ENCODE measurements at regions not wholly inside any gene's neighbourhood (a gene's known extent, or its start where the extent isn't known, plus 50 kb on each side); places are given as distances from the start of the nearest gene placed in this dataset.

- H3K27ac ChIP-seq (ENCODE audit: low read length): no peak overlapping the region
- H3K79me2 ChIP-seq (ENCODE audit: low read length): no peaks in the 10 kb centered on the region
- no peaks in the 10 kb centered on the region for H4K20me1 ChIP-seq (ENCODE audit: low read length)
- no peak overlapping the region for H2AFZ ChIP-seq (ENCODE audit: low read length)
- no peak overlapping the region for H3K9ac ChIP-seq (ENCODE audit: low read length)
- H3K9me2 ChIP-seq (replicated peaks; ENCODE audit: low read length): no peaks in the 10 kb centered on the region
- no peak overlapping the region for H3K4me3 ChIP-seq (ENCODE audit: low read length)
- H3K4me2 ChIP-seq (ENCODE audit: low read length): no peak overlapping the region
- H3F3A ChIP-seq (ENCODE audit: low read length, unreplicated experiment): no peaks in the 10 kb centered on the region
- intact Hi-C loops (cut with micrococcal nuclease): no loop called here
- ATAC-seq (no peak), DNase-seq (no peak)
- no peaks in the 10 kb centered on the region for H3K9me3 ChIP-seq (ENCODE audit: low read length)
- ChIA-PET CTCF (no interaction called here), POLR2A (ENCODE audit: unreplicated experiment) (no interaction called here)
- no TSS peak for BruUV-seq (replicated peaks)
- TF ChIP-seq EZH2phosphoT487 (IDR thresholded peaks at IDR 0.05; ENCODE audit: borderline replicate concordance, low read length): no peak
- no peak for TF ChIP-seq CTCF (conservative IDR thresholded peaks at IDR 0.05; ENCODE audit: low read depth, low read length)
- TF ChIP-seq EZH2 (IDR thresholded peaks at IDR 0.05; ENCODE audit: low read length, unreplicated experiment): no peak
- no peaks in the 10 kb centered on the region; the same call in 1 of the 2 replicates for H3K27me3 ChIP-seq (ENCODE audit: low read length)
- no peaks in the 10 kb centered on the region for H3K36me3 ChIP-seq (ENCODE audit: low read depth, low read length)
- H3K4me1 ChIP-seq (ENCODE audit: insufficient read depth, low read length): no peaks in the 10 kb centered on the region
Measured at GRCh38 chr6:71033890-71034289, 77.0 kb upstream of the B3GAT2 start.

DNA sequence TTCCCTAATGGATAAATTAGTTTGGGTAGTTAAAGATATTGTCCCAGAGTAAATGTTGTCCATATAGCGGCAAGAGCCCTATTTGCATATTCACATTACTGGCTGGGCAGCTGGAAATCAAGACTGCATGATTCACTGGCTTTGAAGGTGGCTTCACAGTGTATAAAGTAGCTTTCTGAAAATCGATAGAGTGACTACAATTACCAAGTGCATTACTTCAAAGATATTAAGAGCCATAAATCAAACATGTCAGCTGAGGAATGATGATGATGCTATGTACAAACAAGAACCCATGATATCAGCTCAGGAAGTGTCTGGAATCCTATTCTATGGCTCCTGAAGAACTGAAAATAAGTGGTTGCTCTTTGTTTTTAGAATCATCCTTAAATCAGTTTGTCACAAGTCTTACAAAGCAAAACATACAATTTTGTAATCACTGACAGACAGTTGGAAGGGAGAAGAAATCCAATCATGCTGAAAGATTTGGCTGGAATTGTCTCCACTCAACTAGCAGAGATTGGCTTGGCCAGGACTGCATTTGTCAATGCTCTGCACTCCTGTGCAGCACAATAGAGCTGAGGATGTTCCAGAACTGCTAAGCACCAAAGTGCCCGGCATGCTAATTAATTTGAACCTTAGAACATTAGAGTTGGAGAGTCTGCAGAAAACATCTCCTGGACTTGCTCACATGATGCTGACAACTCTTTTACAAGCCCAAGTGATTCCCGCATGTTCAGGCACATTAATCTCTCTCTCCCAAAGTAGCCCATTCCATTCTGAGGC lies 77.9 kb upstream of the B3GAT2 start:
- H3K36me3 ChIP-seq (ENCODE audit: low read depth, low read length): no peaks in the 10 kb centered on the region
- no peaks in the 10 kb centered on the region for H3K9me3 ChIP-seq (ENCODE audit: low read length)
- ChIA-PET CTCF (no interaction called here), POLR2A (ENCODE audit: unreplicated experiment) (no interaction called here)
- no peaks in the 10 kb centered on the region for H3F3A ChIP-seq (ENCODE audit: low read length, unreplicated experiment)
- ATAC-seq (no peak), DNase-seq (no peak)
- no peak overlapping the region for H2AFZ ChIP-seq (ENCODE audit: low read length)
- H3K27ac ChIP-seq (ENCODE audit: low read length): no peak overlapping the region
- no TSS peak for BruUV-seq (replicated peaks)
- intact Hi-C loops (cut with micrococcal nuclease): no loop called here
- H3K27me3 ChIP-seq (ENCODE audit: low read length): peaks cover under 1% of the 10 kb centered on the region; the same call in 1 of the 2 replicates
- H3K4me2 ChIP-seq (ENCODE audit: low read length): no peak overlapping the region
- H3K9ac ChIP-seq (ENCODE audit: low read length): no peak overlapping the region
- TF ChIP-seq EZH2phosphoT487 (IDR thresholded peaks at IDR 0.05; ENCODE audit: borderline replicate concordance, low read length) (no peak), CTCF (conservative IDR thresholded peaks at IDR 0.05; ENCODE audit: low read depth, low read length) (no peak), EZH2 (IDR thresholded peaks at IDR 0.05; ENCODE audit: low read length, unreplicated experiment) (no peak)
- no peaks in the 10 kb centered on the region for H3K4me1 ChIP-seq (ENCODE audit: insufficient read depth, low read length)
- H3K79me2 ChIP-seq (ENCODE audit: low read length): no peaks in the 10 kb centered on the region
- H3K9me2 ChIP-seq (replicated peaks; ENCODE audit: low read length): no peaks in the 10 kb centered on the region
- H4K20me1 ChIP-seq (ENCODE audit: low read length): no peaks in the 10 kb centered on the region
- no peak overlapping the region for H3K4me3 ChIP-seq (ENCODE audit: low read length)

DNA sequence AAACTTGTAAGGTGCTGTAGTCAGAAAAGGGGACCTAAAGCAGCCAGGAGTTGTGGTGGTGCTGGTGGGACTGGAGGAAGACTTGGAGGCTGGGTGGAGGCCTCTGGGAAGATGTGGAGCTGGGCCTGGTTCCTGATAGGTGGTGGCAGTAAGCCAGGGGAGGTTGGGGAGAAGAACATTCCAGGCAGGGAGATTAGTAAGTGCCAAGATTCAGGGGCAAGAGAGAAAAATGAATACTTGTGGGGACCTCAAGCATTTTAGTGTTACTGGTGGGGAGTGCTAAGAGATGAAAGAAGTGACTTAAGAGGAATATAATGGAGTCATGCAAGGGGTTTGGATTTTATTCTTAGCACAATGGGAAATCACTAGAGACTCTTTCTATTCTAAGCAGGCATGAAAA lies 79.0 kb upstream of the B3GAT2 start:
- TF ChIP-seq EZH2phosphoT487 (IDR thresholded peaks at IDR 0.05; ENCODE audit: borderline replicate concordance, low read length) (no peak), CTCF (conservative IDR thresholded peaks at IDR 0.05; ENCODE audit: low read depth, low read length) (no peak), EZH2 (IDR thresholded peaks at IDR 0.05; ENCODE audit: low read length, unreplicated experiment) (no peak)
- H3K4me3 ChIP-seq (ENCODE audit: low read length): no peak overlapping the region
- H3K9ac ChIP-seq (ENCODE audit: low read length): no peak overlapping the region
- H3K27me3 ChIP-seq (ENCODE audit: low read length): peaks cover 5% of the 10 kb centered on the region; the same call in 1 of the 2 replicates
- no peak overlapping the region for H3K27ac ChIP-seq (ENCODE audit: low read length)
- no peak for DNase-seq
- H4K20me1 ChIP-seq (ENCODE audit: low read length): no peaks in the 10 kb centered on the region
- H3K4me1 ChIP-seq (ENCODE audit: insufficient read depth, low read length): no peaks in the 10 kb centered on the region
- H2AFZ ChIP-seq (ENCODE audit: low read length): no peak overlapping the region
- no peaks in the 10 kb centered on the region for H3K79me2 ChIP-seq (ENCODE audit: low read length)
- ChIA-PET POLR2A (ENCODE audit: unreplicated experiment) (no interaction called here), CTCF (no interaction called here)
- no peaks in the 10 kb centered on the region for H3F3A ChIP-seq (ENCODE audit: low read length, unreplicated experiment)
- no peak for ATAC-seq
- no peaks in the 10 kb centered on the region for H3K9me3 ChIP-seq (ENCODE audit: low read length)
- no TSS peak for BruUV-seq (replicated peaks)
- no peaks in the 10 kb centered on the region for H3K9me2 ChIP-seq (replicated peaks; ENCODE audit: low read length)
- H3K4me2 ChIP-seq (ENCODE audit: low read length): no peak overlapping the region
- intact Hi-C loops (cut with micrococcal nuclease): no loop called here
- H3K36me3 ChIP-seq (ENCODE audit: low read depth, low read length): no peaks in the 10 kb centered on the region
